Skeletal muscle satellite cell (primary cell): ENCODE measurements at regions not wholly inside any gene's neighbourhood (a gene's known extent, or its start where the extent isn't known, plus 50 kb on each side); places are given as distances from the start of the nearest gene placed in this dataset.

Source experiments
- H3K27me3 ChIP-seq: 2 replicates; pipeline ENCODE4 v1.7.0; 2013; ENCODE audit warnings: low read length; ENCODE audit not compliant: control insufficient read depth, insufficient read depth
- H3K36me3 ChIP-seq: 2 replicates; pipeline ENCODE4 v1.7.0; 2013; ENCODE audit warnings: mild to moderate bottlenecking, control low read depth, low read length; ENCODE audit not compliant: insufficient read depth
- H3K4me1 ChIP-seq: 2 replicates; pipeline ENCODE4 v1.7.0; 2013; ENCODE audit warnings: low read length; ENCODE audit not compliant: control insufficient read depth, insufficient read depth
- H3K4me2 ChIP-seq: 2 replicates; pipeline ENCODE4 v1.7.0; 2013; ENCODE audit warnings: mild to moderate bottlenecking, low read length
- H3K4me3 ChIP-seq: 2 replicates; pipeline ENCODE4 v1.7.0; 2013; ENCODE audit warnings: low read length
- H3K9ac ChIP-seq: 2 replicates; pipeline ENCODE4 v1.7.0; 2013; ENCODE audit warnings: mild to moderate bottlenecking, low read depth, low read length, moderate library complexity
- H3K9me3 ChIP-seq: replicated peaks from 2 replicates; pipeline ENCODE4 v1.7.0; 2013; ENCODE audit warnings: mild to moderate bottlenecking, control low read depth, low read length

GRCh38 chr6:119586250-119586882 lies 236.8 kb upstream of the MAN1A1 start:
- no peak overlapping the region for H3K9ac ChIP-seq
- no peak overlapping the region for H3K4me3 ChIP-seq
- no peaks in the 10 kb centered on the region for H3K36me3 ChIP-seq
- no peak overlapping the region for H3K4me2 ChIP-seq
- H3K9me3 ChIP-seq = no peaks in the 10 kb centered on the region
- H3K4me1 ChIP-seq = peaks cover 6% of the 10 kb centered on the region
- H3K27me3 ChIP-seq = no peaks in the 10 kb centered on the region

GRCh38 chr6:119584088-119584487 lies 234.5 kb upstream of the MAN1A1 start:
- no peak overlapping the region for H3K9ac ChIP-seq

DNA sequence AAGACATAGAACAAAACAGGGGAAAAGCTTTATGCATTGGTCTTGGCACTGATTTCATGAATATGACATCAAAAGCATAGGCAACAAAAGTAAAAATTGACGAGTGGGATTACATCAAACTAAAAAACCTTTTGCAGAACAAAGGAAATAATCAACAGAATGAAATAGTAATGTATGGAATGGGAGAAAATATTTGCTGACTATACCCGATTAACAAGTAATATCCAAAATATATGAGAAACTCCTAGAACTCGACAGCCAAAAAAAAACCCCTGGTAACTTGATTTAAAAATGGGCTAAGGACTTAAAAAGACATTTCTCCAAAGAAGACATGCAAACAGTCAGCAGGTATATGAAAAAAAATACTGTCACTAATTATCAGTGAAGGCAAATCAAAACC lies 231.7 kb upstream of the MAN1A1 start:
- H3K27me3 ChIP-seq = no peaks in the 10 kb centered on the region
- H3K9me3 ChIP-seq = no peaks in the 10 kb centered on the region

More at GRCh38 chr6:119584088-119584487, 234.5 kb upstream of the MAN1A1 start:
- Histone ChIP-seq H3K36me3 (no peaks in the 10 kb centered on the region), H3K9me3 (no peaks in the 10 kb centered on the region), H3K4me2 (no peak overlapping the region), H3K4me3 (no peak overlapping the region), H3K27me3 (no peaks in the 10 kb centered on the region), H3K4me1 (no peaks in the 10 kb centered on the region)

GRCh38 chr6:119575721-119576120 lies 226.2 kb upstream of the MAN1A1 start:
- Histone ChIP-seq H3K9ac (no peak overlapping the region), H3K9me3 (no peaks in the 10 kb centered on the region), H3K4me1 (no peaks in the 10 kb centered on the region), H3K4me3 (no peak overlapping the region), H3K27me3 (no peaks in the 10 kb centered on the region), H3K4me2 (no peak overlapping the region), H3K36me3 (no peaks in the 10 kb centered on the region)

More for the DNA sequence above, 231.7 kb upstream of the MAN1A1 start:
- no peak overlapping the region for H3K4me2 ChIP-seq
- H3K4me3 ChIP-seq = no peak overlapping the region
- no peak overlapping the region for H3K9ac ChIP-seq
- H3K36me3 ChIP-seq = no peaks in the 10 kb centered on the region
- no peaks in the 10 kb centered on the region for H3K4me1 ChIP-seq

- H3K9me3 ChIP-seq = no peaks in the 10 kb centered on the region
- no peak overlapping the region for H3K4me2 ChIP-seq
- H3K9ac ChIP-seq = no peak overlapping the region
- no peak overlapping the region for H3K4me3 ChIP-seq
- H3K4me1 ChIP-seq = no peaks in the 10 kb centered on the region
- no peaks in the 10 kb centered on the region for H3K36me3 ChIP-seq
- no peaks in the 10 kb centered on the region for H3K27me3 ChIP-seq
Observed at GRCh38 chr6:119568580-119568979, 219.0 kb upstream of the MAN1A1 start.

DNA sequence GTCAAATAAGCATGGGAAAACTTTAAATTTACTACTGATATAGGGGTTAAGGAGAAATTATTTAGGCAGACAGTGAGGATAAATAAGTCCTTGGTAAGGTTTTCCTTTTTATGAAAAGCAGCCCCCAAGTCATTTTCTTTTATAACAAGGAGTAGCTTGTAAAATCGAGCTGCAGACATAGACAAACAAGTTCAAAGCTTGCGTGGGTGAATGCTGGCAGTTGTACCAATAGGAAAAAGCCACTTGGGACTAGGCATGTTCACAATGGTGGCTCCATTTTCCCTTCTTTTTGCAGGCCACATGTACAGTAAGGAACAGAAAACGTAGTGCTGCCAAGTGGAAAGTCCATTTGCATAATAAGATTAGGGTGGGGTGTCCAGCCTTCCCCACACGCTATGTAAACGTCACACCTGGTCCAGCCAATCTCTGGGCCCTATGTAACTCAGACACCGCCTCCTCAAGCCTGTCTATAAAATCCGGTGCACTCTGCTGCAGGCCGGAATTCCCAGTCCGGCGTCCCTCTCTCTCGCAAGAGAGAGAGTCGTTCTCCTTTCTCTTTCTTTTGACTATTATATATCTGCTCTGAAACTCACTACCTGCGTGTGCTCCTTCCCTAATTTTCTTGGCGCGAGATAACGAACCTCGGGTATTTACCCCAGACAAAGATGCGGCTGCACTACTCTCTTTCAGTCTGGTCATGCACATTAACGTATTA lies 217.1 kb upstream of the MAN1A1 start:
- H3K9ac ChIP-seq = no peak overlapping the region
- H3K4me3 ChIP-seq = no peak overlapping the region
- no peaks in the 10 kb centered on the region for H3K9me3 ChIP-seq
- no peak overlapping the region for H3K4me2 ChIP-seq
- no peaks in the 10 kb centered on the region for H3K36me3 ChIP-seq
- no peaks in the 10 kb centered on the region for H3K27me3 ChIP-seq
- H3K4me1 ChIP-seq = no peaks in the 10 kb centered on the region

GRCh38 chr6:119565893-119566292 lies 216.3 kb upstream of the MAN1A1 start:
- Histone ChIP-seq H3K4me1 (no peaks in the 10 kb centered on the region), H3K4me2 (no peak overlapping the region), H3K27me3 (no peaks in the 10 kb centered on the region), H3K4me3 (no peak overlapping the region), H3K36me3 (no peaks in the 10 kb centered on the region), H3K9me3 (no peaks in the 10 kb centered on the region), H3K9ac (no peak overlapping the region)

GRCh38 chr6:119562168-119562567 lies 212.6 kb upstream of the MAN1A1 start:
- no peaks in the 10 kb centered on the region for H3K9me3 ChIP-seq
- no peak overlapping the region for H3K4me2 ChIP-seq
- no peaks in the 10 kb centered on the region for H3K4me1 ChIP-seq
- H3K9ac ChIP-seq = no peak overlapping the region
- H3K27me3 ChIP-seq = no peaks in the 10 kb centered on the region
- H3K36me3 ChIP-seq = no peaks in the 10 kb centered on the region
- H3K4me3 ChIP-seq = no peak overlapping the region

DNA sequence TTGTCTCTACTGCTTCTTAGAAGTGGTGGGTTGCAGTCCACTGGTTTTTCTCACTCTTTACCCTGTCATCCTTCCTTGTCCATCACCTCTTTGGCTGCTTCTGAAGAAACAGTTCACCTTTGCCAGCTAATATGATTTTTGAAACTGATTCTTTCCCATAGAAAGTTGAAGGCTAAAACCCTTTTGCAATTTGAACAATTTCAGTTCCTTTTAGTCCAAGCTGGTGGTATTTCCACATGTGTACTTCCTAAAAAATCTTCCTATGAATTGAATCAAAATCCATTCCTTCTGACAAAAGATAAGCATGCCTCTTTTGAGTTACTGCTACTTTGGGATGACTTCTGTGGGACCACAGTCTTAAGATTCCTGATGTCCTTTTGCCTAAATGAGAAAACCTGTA lies 210.0 kb upstream of the MAN1A1 start:
- no peaks in the 10 kb centered on the region for H3K27me3 ChIP-seq
- no peak overlapping the region for H3K4me3 ChIP-seq
- H3K9me3 ChIP-seq = no peaks in the 10 kb centered on the region
- H3K9ac ChIP-seq = no peak overlapping the region
- H3K4me2 ChIP-seq = no peak overlapping the region
- no peaks in the 10 kb centered on the region for H3K36me3 ChIP-seq
- no peaks in the 10 kb centered on the region for H3K4me1 ChIP-seq

DNA sequence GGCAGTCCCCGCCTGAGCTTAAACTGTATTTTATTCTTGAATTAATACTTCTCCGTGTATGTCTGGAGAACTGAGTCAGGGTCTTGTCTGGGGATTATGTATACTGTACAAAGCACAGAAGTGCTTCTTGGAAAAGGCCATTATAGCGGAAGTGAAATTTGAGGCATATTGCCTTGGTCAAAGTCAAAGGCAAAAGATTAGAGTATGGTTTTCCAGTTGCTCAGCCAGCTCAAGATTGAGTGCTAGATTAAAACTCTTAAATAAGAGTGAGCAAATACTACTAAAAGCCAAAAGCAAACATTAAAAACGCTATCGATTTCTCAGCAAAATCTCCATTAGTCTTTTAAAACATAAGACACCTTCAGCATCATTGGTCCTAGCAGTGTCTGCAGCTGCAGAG lies 207.7 kb upstream of the MAN1A1 start:
- Histone ChIP-seq H3K4me1 (peaks cover 2% of the 10 kb centered on the region), H3K36me3 (no peaks in the 10 kb centered on the region), H3K4me3 (no peak overlapping the region), H3K4me2 (no peak overlapping the region), H3K9ac (no peak overlapping the region), H3K9me3 (no peaks in the 10 kb centered on the region), H3K27me3 (no peaks in the 10 kb centered on the region)

DNA sequence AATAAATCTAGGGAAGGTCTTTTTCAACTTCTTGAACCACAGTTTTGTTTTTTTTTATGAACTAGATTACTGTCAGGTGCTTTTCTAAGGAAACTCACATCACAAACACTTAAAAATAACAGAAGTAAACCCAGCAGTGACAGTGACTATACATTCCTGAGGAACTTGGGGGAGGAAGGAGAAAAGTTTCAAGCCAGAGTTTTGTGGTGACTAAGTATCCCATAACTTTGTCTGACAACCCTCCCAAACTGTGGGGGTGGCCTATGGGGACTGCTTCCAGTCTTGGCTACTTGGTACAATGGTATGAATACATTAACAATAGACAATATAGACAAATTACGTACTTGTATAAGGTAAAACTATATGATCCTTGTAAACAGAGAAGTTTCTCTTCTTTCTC lies 202.5 kb upstream of the MAN1A1 start:
- H3K9ac ChIP-seq = no peak overlapping the region
- no peaks in the 10 kb centered on the region for H3K27me3 ChIP-seq
- H3K4me1 ChIP-seq = peaks cover 8% of the 10 kb centered on the region
- no peak overlapping the region for H3K4me2 ChIP-seq
- H3K9me3 ChIP-seq = no peaks in the 10 kb centered on the region
- H3K4me3 ChIP-seq = no peak overlapping the region
- no peaks in the 10 kb centered on the region for H3K36me3 ChIP-seq

- Histone ChIP-seq H3K36me3 (no peaks in the 10 kb centered on the region), H3K9me3 (no peaks in the 10 kb centered on the region), H3K4me2 (no peak overlapping the region), H3K27me3 (no peaks in the 10 kb centered on the region), H3K9ac (no peak overlapping the region), H3K4me3 (no peak overlapping the region), H3K4me1 (peaks cover 6% of the 10 kb centered on the region)
Observed at GRCh38 chr6:119547024-119547423, 197.5 kb upstream of the MAN1A1 start.
